K562 (cell line): ENCODE measurements at regions not wholly inside any gene's neighbourhood (a gene's known extent, or its start where the extent isn't known, plus 50 kb on each side); places are given as distances from the start of the nearest gene placed in this dataset.

Source experiments
- ATAC-seq: fragments of 200-7000 bp; cut with Tn5 transposase; 3 replicates; pipeline ENCODE4 v1.9.1; 2020; ENCODE audit warnings: moderate library complexity
- BruUV-seq: library from RNA; stranded (reverse); fragments of 400-500 nt; replicated peaks from 2 replicates; lab custom pipeline; 2021; lab: Mats Ljungman, UMichigan
- CTCF ChIA-PET: fragments of 300-600 bp; formaldehyde crosslinking; extraction: SDS; loops from one replicate; lab custom pipeline; 2021; ENCODE audit warnings: low intra/inter-chr PET ratio; lab: Yijun Ruan, JAX
- POLR2A ChIA-PET: fragments of 300-600, 350-650 bp; sonication (Branson Sonifier 250); formaldehyde crosslinking; extraction: SDS; loops from one replicate; lab custom pipeline; 2021; ENCODE audit warnings: antibody characterized with exemption, inconsistent platforms; lab: Yijun Ruan, JAX
- DNase-seq, 4 experiments: peaks; one replicate each; pipeline versions ENCODE4 v3.0.0 to v3.0.0-alpha.2; 2011 to 2018; ENCODE audit warnings: low spot score in 3 of 4, mixed read lengths in 3 of 4; ENCODE audit errors: extremely low read depth in 1 of 4
- FAIRE-seq: peaks from 2 replicates; lab custom pipeline; 2011; peaks lifted over from hg19 to GRCh38; lab: Jason Lieb, UNC
- H2AFZ ChIP-seq: 2 replicates; pipeline ENCODE4 v1.6.0; 2011; ENCODE audit warnings: low read depth, low read length, control low read depth, inconsistent platforms
- H3K27ac ChIP-seq: fragments of 200-600 bp; 3 replicates; pipeline ENCODE4 v1.8.0; 2011; ENCODE audit warnings: low read depth, mild to moderate bottlenecking, control low read depth, inconsistent platforms, low read length, moderate library complexity, mixed read lengths; ENCODE audit errors: extremely low read depth
- H3K27me3 ChIP-seq, 2 experiments: fragments of 300-600 bp in 1 of 2; 2 replicates in 1 of 2; 3 replicates in 1 of 2; pipeline versions ENCODE4 v1.6.0 to v1.8.0; 2011; ENCODE audit warnings: inconsistent platforms in 2 of 2, low read length in 2 of 2, mild to moderate bottlenecking in 1 of 2, mixed read lengths in 1 of 2, moderate library complexity in 1 of 2; ENCODE audit not compliant: control insufficient read depth in 2 of 2, insufficient read depth in 2 of 2
- H3K36me3 ChIP-seq: fragments of 300-600 bp; 3 replicates; pipeline ENCODE4 v1.8.0; 2011; ENCODE audit warnings: mild to moderate bottlenecking, low read length, inconsistent platforms; ENCODE audit not compliant: control insufficient read depth, insufficient read depth
- H3K4me1 ChIP-seq, 2 experiments: fragments of 200-600 bp in 1 of 2; replicated peaks in 1 of 2; 2 replicates in 1 of 2; 3 replicates in 1 of 2; pipeline versions ENCODE4 v1.5.1 to v1.8.0; 2011; ENCODE audit warnings: inconsistent platforms in 2 of 2, low read length in 2 of 2, mild to moderate bottlenecking in 1 of 2, mixed read lengths in 1 of 2, moderate library complexity in 1 of 2; ENCODE audit not compliant: control insufficient read depth in 2 of 2, insufficient read depth in 2 of 2
- H3K4me2 ChIP-seq: 2 replicates; pipeline ENCODE4 v1.6.1; 2011; ENCODE audit warnings: low read length, control low read depth, inconsistent platforms, mixed read lengths; ENCODE audit not compliant: insufficient read depth
- H3K4me3 ChIP-seq: fragments of 200-600 bp; sonication (generic), shearing (Covaris generic); 2 replicates; pipeline ENCODE4 v1.5.1; 2016; ENCODE audit warnings: control low read depth, inconsistent platforms
- H3K79me2 ChIP-seq: fragments of 200-600 bp; 3 replicates; pipeline ENCODE4 v1.8.0; 2011; ENCODE audit warnings: low read length, inconsistent platforms; ENCODE audit not compliant: control insufficient read depth, insufficient read depth
- H3K9ac ChIP-seq, 2 experiments: 2 replicates each; pipeline versions ENCODE4 v1.6.0 to v1.6.1; 2011; ENCODE audit warnings: low read depth in 2 of 2, low read length in 2 of 2, control low read depth in 1 of 2, inconsistent platforms in 1 of 2, mild to moderate bottlenecking in 1 of 2, mixed read lengths in 1 of 2; ENCODE audit not compliant: insufficient read depth in 1 of 2
- H3K9me1 ChIP-seq: one replicate; pipeline ENCODE4 v1.6.0; 2011; ENCODE audit warnings: inconsistent platforms, mild to moderate bottlenecking, low read length, moderate library complexity; ENCODE audit not compliant: control insufficient read depth, insufficient read depth
- H3K9me3 ChIP-seq: replicated peaks from 2 replicates; pipeline ENCODE4 v1.5.1; 2011; ENCODE audit warnings: low read depth, low read length, inconsistent platforms; ENCODE audit not compliant: control insufficient read depth, insufficient read depth
- H4K20me1 ChIP-seq: replicated peaks from 2 replicates; pipeline ENCODE4 v1.6.1; 2011; ENCODE audit warnings: low read length, inconsistent platforms, mixed read lengths; ENCODE audit not compliant: control insufficient read depth, insufficient read depth
- ESRRB ChIP-seq: fragments of 250-450 bp; sonication (Bioruptor Pico); IDR thresholded peaks from 2 replicates; pipeline ENCODE4 v1.5.0; 2020; ENCODE audit warnings: mild to moderate bottlenecking, moderate library complexity, borderline replicate concordance
- HCFC1 ChIP-seq: IDR thresholded peaks from 2 replicates; pipeline ENCODE4 v1.6.1; 2012; ENCODE audit warnings: low read depth, low read length, improper control_type of control experiment
- HLTF ChIP-seq: fragments of 450-650 bp; IDR thresholded peaks from 2 replicates; pipeline ENCODE4 v1.6.1; 2016
- ID3 ChIP-seq, 2 experiments: fragments of 250-450 bp in 1 of 2; fragments of 450-650 bp in 1 of 2; sonication (Bioruptor Pico) in 1 of 2; IDR thresholded peaks; 2 replicates each; pipeline versions ENCODE4 v1.6.1 to v1.8.0; 2016 to 2021; ENCODE audit warnings: mild to moderate bottlenecking in 2 of 2, moderate library complexity in 2 of 2, missing compliant biosample characterization in 1 of 2, missing genetic modification characterization in 1 of 2
- POLR3A ChIP-seq: IDR thresholded peaks from 2 replicates; pipeline ENCODE4 v1.6.1; 2011; ENCODE audit warnings: borderline replicate concordance, mild to moderate bottlenecking, moderate library complexity; ENCODE audit not compliant: insufficient read length, insufficient read depth; ENCODE audit errors: extremely low read depth
- RB1 ChIP-seq: fragments of 450-650 bp; IDR thresholded peaks from 2 replicates; pipeline ENCODE4 v1.6.1; 2017; ENCODE audit warnings: low read depth, mild to moderate bottlenecking
- ZFP30 ChIP-seq: fragments of 250-450 bp; sonication (Bioruptor Pico); IDR thresholded peaks from 2 replicates; pipeline ENCODE4 v1.8.0; 2022; ENCODE audit warnings: moderate library complexity, mild to moderate bottlenecking, inconsistent platforms, borderline replicate concordance
- WGBS: fragments of 100-300 bp; shearing (Covaris generic); methylation state at CpG from one replicate; pipeline ENCODE4 v1.1.6; 2016; ENCODE audit warnings: low coverage, mixed read lengths; ENCODE audit not compliant: insufficient coverage; ENCODE audit errors: missing lambda C conversion rate; 5-methylcytosine and 5-hydroxymethylcytosine counted together
- in situ Hi-C: fragments of 300-500 bp; cut with MboI; formaldehyde crosslinking; loops from 4 replicates; pipeline ENCODE4 v1.15.0; 2018; ENCODE audit warnings: inconsistent platforms, mixed read lengths
- intact Hi-C: fragments of 100-400 bp; cut with micrococcal nuclease; formaldehyde crosslinking; loops from 2 replicates; pipeline ENCODE4 v1.14.2; 2022
- TF ChIP-seq, protein P1 (sequence below), 2 experiments: IDR thresholded peaks; 2 replicates each; pipeline ENCODE4 v1.6.1; 2011; ENCODE audit warnings: borderline replicate concordance in 1 of 2, control low read depth in 1 of 2, low read depth in 1 of 2, low read length in 1 of 2, mild to moderate bottlenecking in 1 of 2, mixed read lengths in 1 of 2, moderate library complexity in 1 of 2; ENCODE audit not compliant: insufficient read depth in 1 of 2, insufficient read length in 1 of 2, poor library complexity in 1 of 2, severe bottlenecking in 1 of 2; ENCODE audit errors: extremely low read depth in 1 of 2
- TF ChIP-seq, protein P2 (sequence below): IDR thresholded peaks from 2 replicates; pipeline ENCODE4 v1.6.1; 2014; ENCODE audit warnings: antibody characterized with exemption
- TF ChIP-seq, protein P3 (sequence below): sonication (generic); formaldehyde crosslinking; IDR thresholded peaks from 2 replicates; pipeline ENCODE4 v1.8.0; 2023; ENCODE audit warnings: missing genetic modification reagents, mild to moderate bottlenecking, borderline replicate concordance

DNA sequence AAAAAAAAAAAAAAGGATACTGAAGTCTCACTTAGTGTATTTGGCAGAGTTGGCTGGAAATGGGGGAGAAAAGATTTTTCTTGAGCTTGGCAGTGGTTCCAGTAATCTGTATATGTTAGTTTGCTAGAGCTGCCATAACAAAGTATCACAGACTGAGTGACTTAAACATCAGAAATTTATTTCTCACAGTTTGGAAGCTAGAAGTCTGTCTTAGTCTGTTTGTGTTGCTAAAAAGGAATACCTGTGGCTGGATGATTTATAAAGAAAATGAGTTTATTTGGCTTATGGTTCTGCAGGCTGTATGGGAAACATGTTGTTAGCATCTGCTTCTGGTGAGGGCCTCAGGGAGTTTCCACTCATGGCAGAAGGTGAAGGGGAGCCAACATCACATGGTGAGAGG lies 89.6 kb upstream of the CEP78 start (continued):
- TF ChIP-seq, protein P1, sequence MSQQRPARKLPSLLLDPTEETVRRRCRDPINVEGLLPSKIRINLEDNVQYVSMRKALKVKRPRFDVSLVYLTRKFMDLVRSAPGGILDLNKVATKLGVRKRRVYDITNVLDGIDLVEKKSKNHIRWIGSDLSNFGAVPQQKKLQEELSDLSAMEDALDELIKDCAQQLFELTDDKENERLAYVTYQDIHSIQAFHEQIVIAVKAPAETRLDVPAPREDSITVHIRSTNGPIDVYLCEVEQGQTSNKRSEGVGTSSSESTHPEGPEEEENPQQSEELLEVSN (IDR thresholded peaks at IDR 0.05; ENCODE audit: borderline replicate concordance in 1 of 2, extremely low read depth in 1 of 2, insufficient read depth in 1 of 2, insufficient read length in 1 of 2, low read depth in 1 of 2, low read length in 1 of 2, poor library complexity in 1 of 2, severe bottlenecking in 1 of 2) = no peak
- TF ChIP-seq, protein P2, sequence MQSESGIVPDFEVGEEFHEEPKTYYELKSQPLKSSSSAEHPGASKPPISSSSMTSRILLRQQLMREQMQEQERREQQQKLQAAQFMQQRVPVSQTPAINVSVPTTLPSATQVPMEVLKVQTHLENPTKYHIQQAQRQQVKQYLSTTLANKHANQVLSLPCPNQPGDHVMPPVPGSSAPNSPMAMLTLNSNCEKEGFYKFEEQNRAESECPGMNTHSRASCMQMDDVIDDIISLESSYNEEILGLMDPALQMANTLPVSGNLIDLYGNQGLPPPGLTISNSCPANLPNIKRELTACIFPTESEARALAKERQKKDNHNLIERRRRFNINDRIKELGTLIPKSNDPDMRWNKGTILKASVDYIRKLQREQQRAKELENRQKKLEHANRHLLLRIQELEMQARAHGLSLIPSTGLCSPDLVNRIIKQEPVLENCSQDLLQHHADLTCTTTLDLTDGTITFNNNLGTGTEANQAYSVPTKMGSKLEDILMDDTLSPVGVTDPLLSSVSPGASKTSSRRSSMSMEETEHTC = no peak

DNA sequence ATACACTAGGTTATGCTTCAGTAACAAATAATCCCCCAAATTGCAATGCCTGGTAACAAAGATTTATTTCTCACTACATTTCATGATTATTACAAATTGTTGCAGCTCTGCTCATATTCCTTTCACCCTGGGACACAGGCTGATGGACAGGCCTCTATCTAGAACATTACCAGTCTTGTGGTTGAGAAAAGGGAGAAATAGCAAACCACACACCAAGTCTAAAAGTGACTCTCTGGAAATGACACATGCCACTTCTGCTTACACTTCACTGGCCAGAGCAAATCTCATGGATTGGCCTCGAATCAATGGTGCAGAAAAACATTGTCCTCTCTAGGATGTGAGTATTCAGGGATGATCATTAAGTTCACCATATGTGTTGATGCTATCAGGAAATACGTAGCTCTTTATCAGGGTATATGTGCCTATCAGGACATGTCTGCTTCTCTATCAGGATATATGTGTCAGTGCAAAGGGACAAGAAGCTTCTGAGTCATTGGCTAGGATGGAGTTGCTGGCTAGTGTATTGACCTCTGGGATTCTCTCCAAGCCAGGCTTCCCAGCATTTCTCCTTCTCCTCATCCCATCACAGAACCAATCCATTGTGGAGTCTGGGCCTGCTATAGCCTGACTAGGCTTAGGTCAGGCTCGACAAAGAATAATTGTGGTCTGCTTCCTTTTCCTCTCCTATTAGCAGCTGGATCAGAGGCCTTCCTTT lies 91.1 kb upstream of the CEP78 start:
- in situ Hi-C loops (no loop called here), intact Hi-C loops (no loop called here)
- 0% methylated on average over 3 of the region's 3 CpGs for WGBS
- H3K4me3 ChIP-seq = no peak overlapping the region
- H3K79me2 ChIP-seq = no peaks in the 10 kb centered on the region
- H3K4me1 ChIP-seq = no peaks in the 10 kb centered on the region
- ATAC-seq = no peak
- ChIA-PET POLR2A (no interaction called here), CTCF (no interaction called here)
- no peak overlapping the region for H3K9ac ChIP-seq
- no peaks in the 10 kb centered on the region for H3K9me1 ChIP-seq
- H2AFZ ChIP-seq = no peak overlapping the region
- no peaks in the 10 kb centered on the region for H4K20me1 ChIP-seq
- no peaks in the 10 kb centered on the region for H3K27me3 ChIP-seq
- BruUV-seq = no TSS peak
- no peak for DNase-seq
- no peak for FAIRE-seq
- no peaks in the 10 kb centered on the region for H3K9me3 ChIP-seq
- H3K27ac ChIP-seq = no peak overlapping the region
- no peak overlapping the region for H3K4me2 ChIP-seq
- H3K36me3 ChIP-seq = no peaks in the 10 kb centered on the region
- TF ChIP-seq RB1 (no peak), ID3 (CRISPR knock-in tag; IDR thresholded peaks at IDR 0.05) (no peak), ID3 (tag; IDR thresholded peaks at IDR 0.05) (no peak), POLR3A (no peak), ESRRB (no peak), ZFP30 (CRISPR knock-in tag) (no peak), HCFC1 (no peak), HLTF (no peak)
- TF ChIP-seq, protein P3, sequence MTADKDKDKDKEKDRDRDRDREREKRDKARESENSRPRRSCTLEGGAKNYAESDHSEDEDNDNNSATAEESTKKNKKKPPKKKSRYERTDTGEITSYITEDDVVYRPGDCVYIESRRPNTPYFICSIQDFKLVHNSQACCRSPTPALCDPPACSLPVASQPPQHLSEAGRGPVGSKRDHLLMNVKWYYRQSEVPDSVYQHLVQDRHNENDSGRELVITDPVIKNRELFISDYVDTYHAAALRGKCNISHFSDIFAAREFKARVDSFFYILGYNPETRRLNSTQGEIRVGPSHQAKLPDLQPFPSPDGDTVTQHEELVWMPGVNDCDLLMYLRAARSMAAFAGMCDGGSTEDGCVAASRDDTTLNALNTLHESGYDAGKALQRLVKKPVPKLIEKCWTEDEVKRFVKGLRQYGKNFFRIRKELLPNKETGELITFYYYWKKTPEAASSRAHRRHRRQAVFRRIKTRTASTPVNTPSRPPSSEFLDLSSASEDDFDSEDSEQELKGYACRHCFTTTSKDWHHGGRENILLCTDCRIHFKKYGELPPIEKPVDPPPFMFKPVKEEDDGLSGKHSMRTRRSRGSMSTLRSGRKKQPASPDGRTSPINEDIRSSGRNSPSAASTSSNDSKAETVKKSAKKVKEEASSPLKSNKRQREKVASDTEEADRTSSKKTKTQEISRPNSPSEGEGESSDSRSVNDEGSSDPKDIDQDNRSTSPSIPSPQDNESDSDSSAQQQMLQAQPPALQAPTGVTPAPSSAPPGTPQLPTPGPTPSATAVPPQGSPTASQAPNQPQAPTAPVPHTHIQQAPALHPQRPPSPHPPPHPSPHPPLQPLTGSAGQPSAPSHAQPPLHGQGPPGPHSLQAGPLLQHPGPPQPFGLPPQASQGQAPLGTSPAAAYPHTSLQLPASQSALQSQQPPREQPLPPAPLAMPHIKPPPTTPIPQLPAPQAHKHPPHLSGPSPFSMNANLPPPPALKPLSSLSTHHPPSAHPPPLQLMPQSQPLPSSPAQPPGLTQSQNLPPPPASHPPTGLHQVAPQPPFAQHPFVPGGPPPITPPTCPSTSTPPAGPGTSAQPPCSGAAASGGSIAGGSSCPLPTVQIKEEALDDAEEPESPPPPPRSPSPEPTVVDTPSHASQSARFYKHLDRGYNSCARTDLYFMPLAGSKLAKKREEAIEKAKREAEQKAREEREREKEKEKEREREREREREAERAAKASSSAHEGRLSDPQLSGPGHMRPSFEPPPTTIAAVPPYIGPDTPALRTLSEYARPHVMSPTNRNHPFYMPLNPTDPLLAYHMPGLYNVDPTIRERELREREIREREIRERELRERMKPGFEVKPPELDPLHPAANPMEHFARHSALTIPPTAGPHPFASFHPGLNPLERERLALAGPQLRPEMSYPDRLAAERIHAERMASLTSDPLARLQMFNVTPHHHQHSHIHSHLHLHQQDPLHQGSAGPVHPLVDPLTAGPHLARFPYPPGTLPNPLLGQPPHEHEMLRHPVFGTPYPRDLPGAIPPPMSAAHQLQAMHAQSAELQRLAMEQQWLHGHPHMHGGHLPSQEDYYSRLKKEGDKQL (CRISPR knock-in tag) = no peak
